ENCODE measurements at regions not wholly inside any gene's neighbourhood (a gene's known extent, or its start where the extent isn't known, plus 50 kb on each side); places are given as distances from the start of the nearest gene placed in this dataset.
A peak's percentile ranks its signal among the peaks of the same experiment; 100 is the strongest.
"Not testable (repeated sequence)": the region's sequence is repeated elsewhere in the genome, so short reads cannot be mapped to it uniquely, and the experiment has no call there.

- peak; percentile 20 for DNase-seq
Observed at GRCh38 chr1:198809247-198809646, 170.4 kb downstream of the PTPRC start.

GRCh38 chr1:198811449-198811848 lies 172.6 kb downstream of the PTPRC start:
- DNase-seq: no peak

GRCh38 chr1:198823626-198824025 lies 184.8 kb downstream of the PTPRC start:
- no peak for DNase-seq

- DNase-seq: no peak
Observed at GRCh38 chr1:198825254-198825653, 186.4 kb downstream of the PTPRC start.

GRCh38 chr1:198829356-198829755 lies 190.5 kb downstream of the PTPRC start:
- DNase-seq: no peak

GRCh38 chr1:198829944-198830343 lies 191.1 kb downstream of the PTPRC start:
- peak; percentile 38 for DNase-seq

GRCh38 chr1:198830412-198830811 lies 191.6 kb downstream of the PTPRC start:
- no peak for DNase-seq

GRCh38 chr1:198833706-198834503 lies 195.1 kb downstream of the PTPRC start:
- no peak for DNase-seq

- DNase-seq: no peak
Observed at GRCh38 chr1:198837278-198838021, 198.6 kb downstream of the PTPRC start.

GRCh38 chr1:198838022-198838342 lies 199.1 kb downstream of the PTPRC start:
- no peak for DNase-seq

GRCh38 chr1:198841477-198841876 lies 202.6 kb downstream of the PTPRC start:
- DNase-seq: no peak

- DNase-seq: no peak
Observed at GRCh38 chr1:198842686-198843085, 203.8 kb downstream of the PTPRC start.

- no peak for DNase-seq
Observed at GRCh38 chr1:198845271-198845670, 206.4 kb downstream of the PTPRC start.

GRCh38 chr1:198845851-198846250 lies 207.0 kb downstream of the PTPRC start:
- peak; percentile 36 for DNase-seq

GRCh38 chr1:198846556-198846955 lies 207.7 kb downstream of the PTPRC start:
- DNase-seq: no peak

GRCh38 chr1:198848206-198848605 lies 209.4 kb downstream of the PTPRC start:
- DNase-seq: peak; percentile 15

- DNase-seq: no peak
Observed at GRCh38 chr1:198848649-198849048, 209.8 kb downstream of the PTPRC start.

- DNase-seq: no peak
Observed at GRCh38 chr1:198849093-198849492, 210.3 kb downstream of the PTPRC start.

- DNase-seq: no peak
Observed at GRCh38 chr1:198850196-198850595, 211.4 kb downstream of the PTPRC start.

GRCh38 chr1:198850966-198851365 lies 212.1 kb downstream of the PTPRC start:
- not testable (repeated sequence) for DNase-seq

- DNase-seq: no peak
Observed at GRCh38 chr1:198856601-198857000, 217.8 kb downstream of the PTPRC start.

- no peak for DNase-seq
Observed at GRCh38 chr1:198858033-198858432, 219.2 kb downstream of the PTPRC start.

GRCh38 chr1:198860371-198860770 lies 221.5 kb downstream of the PTPRC start:
- no peak for DNase-seq

- no peak for DNase-seq
Observed at GRCh38 chr1:198861636-198862035, 222.8 kb downstream of the PTPRC start.

Measured in fibroblast of skin of scalp (primary cell).